Muscle of leg (tissue), 3 donors: ENCODE measurements at regions not wholly inside any gene's neighbourhood (a gene's known extent, or its start where the extent isn't known, plus 50 kb on each side); places are given as distances from the start of the nearest gene placed in this dataset.
A peak's percentile ranks its signal among the peaks of the same experiment; 100 is the strongest.

Experiments used
- DNase-seq: peaks from one replicate; pipeline ENCODE4 v3.0.0; 2013
- H3K27ac ChIP-seq: one replicate; pipeline ENCODE4 v1.5.1; 2013; ENCODE audit warnings: mild to moderate bottlenecking, low read length, control low read depth
- H3K27me3 ChIP-seq: one replicate; pipeline ENCODE4 v1.6.1; 2013; ENCODE audit warnings: low read length; ENCODE audit not compliant: control insufficient read depth, insufficient read depth
- H3K36me3 ChIP-seq: one replicate; pipeline ENCODE4 v1.6.1; 2013; ENCODE audit warnings: low read length; ENCODE audit not compliant: control insufficient read depth, insufficient read depth
- H3K4me1 ChIP-seq: one replicate; pipeline ENCODE4 v1.6.1; 2013; ENCODE audit warnings: low read length; ENCODE audit not compliant: control insufficient read depth, insufficient read depth
- H3K4me3 ChIP-seq: one replicate; pipeline ENCODE4 v1.5.1; 2013; ENCODE audit warnings: low read length, control low read depth
- H3K9me3 ChIP-seq: replicated peaks from 2 replicates; pipeline ENCODE4 v1.6.1; 2013; ENCODE audit warnings: low read depth, low read length; ENCODE audit not compliant: control insufficient read depth
- WGBS: methylation state at CpG from one replicate; pipeline ENCODE4 v1.1.5; 2013; ENCODE audit warnings: missing lambda C conversion rate; ENCODE audit not compliant: insufficient coverage; 5-methylcytosine and 5-hydroxymethylcytosine counted together

DNA sequence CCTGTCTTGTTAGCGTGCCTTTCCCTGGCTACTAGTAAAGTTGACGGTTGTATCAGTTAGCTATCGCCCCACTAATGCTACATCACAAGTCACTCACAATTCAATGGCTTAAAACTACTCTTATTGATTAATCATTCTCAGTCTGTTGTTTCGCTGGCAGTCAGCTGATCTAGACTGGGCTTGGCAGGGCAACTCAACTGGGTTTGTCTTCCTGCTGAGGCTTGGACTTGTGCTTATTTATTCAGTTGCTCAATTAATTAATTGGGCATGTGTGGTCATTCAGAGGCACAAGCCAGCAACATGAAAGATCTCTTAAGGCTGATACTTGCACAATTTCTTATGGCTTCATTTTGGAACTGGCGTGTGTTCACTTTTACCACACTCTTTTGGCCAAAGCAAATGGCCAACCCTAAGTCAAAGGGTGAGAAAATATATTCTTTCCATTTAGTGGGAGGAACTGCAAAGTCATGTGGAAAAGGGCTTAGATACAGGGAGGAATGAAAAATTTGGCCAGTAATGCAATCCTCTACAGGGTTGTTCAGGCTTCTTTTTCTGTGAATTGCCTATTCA is 333.5 kb downstream of the GPR37 start:
- no peak for DNase-seq
- H3K27ac ChIP-seq, result no peak overlapping the region
- H3K4me1 ChIP-seq, result peaks cover 2% of the 10 kb centered on the region
- no peak overlapping the region for H3K4me3 ChIP-seq
- H3K9me3 ChIP-seq, result no peaks in the 10 kb centered on the region
- WGBS, result 87% methylated on average over 3 of the region's 5 CpGs
- H3K27me3 ChIP-seq, result no peaks in the 10 kb centered on the region
- H3K36me3 ChIP-seq, result no peaks in the 10 kb centered on the region

- no peak overlapping the region for H3K4me3 ChIP-seq
- no peaks in the 10 kb centered on the region for H3K36me3 ChIP-seq
- H3K27ac ChIP-seq, result no peak overlapping the region
- H3K9me3 ChIP-seq, result no peaks in the 10 kb centered on the region
- H3K4me1 ChIP-seq, result peaks cover 2% of the 10 kb centered on the region
- WGBS, result no CpG with 5 or more reads among the region's 4 CpGs
- no peaks in the 10 kb centered on the region for H3K27me3 ChIP-seq
- DNase-seq, result no peak
Observed at GRCh38 chr7:124429923-124430322, 335.7 kb downstream of the GPR37 start.

- DNase-seq, result peak; percentile 73
- Histone ChIP-seq H3K4me3 (no peak overlapping the region), H3K27ac (peak overlapping the region; percentile 18), H3K27me3 (no peaks in the 10 kb centered on the region), H3K9me3 (no peaks in the 10 kb centered on the region), H3K36me3 (no peaks in the 10 kb centered on the region), H3K4me1 (peaks cover 2% of the 10 kb centered on the region)
- WGBS, result 36% methylated on average over 5 of the region's 7 CpGs
Observed at GRCh38 chr7:124428781-124429180, 336.8 kb downstream of the GPR37 start.

DNA sequence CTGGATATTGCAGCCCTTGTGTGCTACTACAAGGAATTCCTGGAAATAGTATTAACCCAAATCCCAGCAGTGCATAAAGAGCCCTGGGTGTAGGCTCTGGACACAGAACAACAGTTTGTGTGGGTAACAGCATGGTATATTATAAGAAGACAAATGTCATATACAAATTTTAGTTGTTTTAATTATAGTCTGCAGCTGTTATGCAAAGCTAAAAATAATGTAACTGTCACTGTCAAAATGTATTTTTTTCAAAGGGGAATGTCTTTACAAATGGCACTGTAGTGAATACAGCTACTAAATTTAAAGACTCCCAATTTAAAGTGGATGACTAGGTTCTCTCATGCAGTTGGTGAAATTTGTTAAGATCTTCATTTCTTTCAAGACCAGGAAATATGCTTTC is 339.0 kb downstream of the GPR37 start:
- Histone ChIP-seq H3K36me3 (no peaks in the 10 kb centered on the region), H3K27me3 (no peaks in the 10 kb centered on the region), H3K27ac (peak overlapping the region; percentile 53), H3K9me3 (no peaks in the 10 kb centered on the region), H3K4me1 (peaks cover 2% of the 10 kb centered on the region), H3K4me3 (no peak overlapping the region)
- peak; percentile 15 for DNase-seq

GRCh38 chr7:124423863-124424262 is 341.7 kb downstream of the GPR37 start:
- no peaks in the 10 kb centered on the region for H3K36me3 ChIP-seq
- H3K4me3 ChIP-seq, result no peak overlapping the region
- H3K9me3 ChIP-seq, result no peaks in the 10 kb centered on the region
- H3K27me3 ChIP-seq, result no peaks in the 10 kb centered on the region
- no CpG with 5 or more reads among the region's 3 CpGs for whole genome bisulfite sequencing
- H3K4me1 ChIP-seq, result peaks cover 2% of the 10 kb centered on the region
- no peak for DNase-seq
- no peak overlapping the region for H3K27ac ChIP-seq

DNA sequence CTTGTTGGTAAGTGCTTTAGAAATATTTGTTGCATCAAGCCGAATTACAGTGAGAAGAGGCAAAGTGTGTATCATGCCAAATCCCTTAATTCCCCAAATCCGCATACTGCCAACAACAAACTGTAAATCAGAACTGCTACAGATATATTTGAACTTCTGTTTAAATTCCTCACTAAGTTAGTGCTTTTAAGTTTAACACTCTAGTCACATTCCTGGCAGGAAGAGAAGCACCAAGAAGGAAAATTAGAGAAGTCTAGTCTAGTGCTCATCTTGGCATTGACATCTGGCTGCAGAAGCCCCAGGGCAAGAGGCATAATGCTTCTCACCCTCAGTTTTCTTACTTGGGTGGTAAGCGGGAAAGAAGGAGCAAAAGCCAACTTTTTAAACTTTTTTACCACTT is 343.5 kb downstream of the GPR37 start:
- no peak for DNase-seq
- H3K27ac ChIP-seq, result no peak overlapping the region
- no CpG with 5 or more reads among the region's 3 CpGs for WGBS
- H3K36me3 ChIP-seq, result no peaks in the 10 kb centered on the region
- H3K4me3 ChIP-seq, result no peak overlapping the region
- no peaks in the 10 kb centered on the region for H3K4me1 ChIP-seq
- no peaks in the 10 kb centered on the region for H3K27me3 ChIP-seq
- no peaks in the 10 kb centered on the region for H3K9me3 ChIP-seq

DNA sequence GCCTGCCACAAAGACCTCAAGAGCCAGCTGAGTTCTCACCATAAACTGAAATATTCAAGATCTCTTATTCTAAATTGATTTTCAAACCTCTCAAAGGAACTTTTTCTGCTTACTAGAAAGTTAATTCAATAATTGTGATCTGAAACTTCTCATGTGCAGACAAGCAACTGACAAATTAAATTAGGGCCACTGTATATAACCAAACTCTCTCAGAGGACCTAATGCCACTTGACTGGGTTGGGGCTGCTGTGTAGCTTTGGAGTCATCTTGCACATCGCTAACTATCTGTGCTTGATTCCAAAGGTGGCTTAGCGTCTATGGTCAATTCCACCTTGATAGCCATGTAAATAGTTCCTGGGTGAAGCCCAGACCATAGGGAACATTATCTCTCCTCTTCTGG is 345.2 kb downstream of the GPR37 start:
- Histone ChIP-seq H3K27me3 (no peaks in the 10 kb centered on the region), H3K4me3 (no peak overlapping the region), H3K9me3 (no peaks in the 10 kb centered on the region), H3K4me1 (no peaks in the 10 kb centered on the region), H3K36me3 (no peaks in the 10 kb centered on the region), H3K27ac (no peak overlapping the region)
- WGBS, result 94% methylated on average over 2 of the region's 2 CpGs
- DNase-seq, result no peak

DNA sequence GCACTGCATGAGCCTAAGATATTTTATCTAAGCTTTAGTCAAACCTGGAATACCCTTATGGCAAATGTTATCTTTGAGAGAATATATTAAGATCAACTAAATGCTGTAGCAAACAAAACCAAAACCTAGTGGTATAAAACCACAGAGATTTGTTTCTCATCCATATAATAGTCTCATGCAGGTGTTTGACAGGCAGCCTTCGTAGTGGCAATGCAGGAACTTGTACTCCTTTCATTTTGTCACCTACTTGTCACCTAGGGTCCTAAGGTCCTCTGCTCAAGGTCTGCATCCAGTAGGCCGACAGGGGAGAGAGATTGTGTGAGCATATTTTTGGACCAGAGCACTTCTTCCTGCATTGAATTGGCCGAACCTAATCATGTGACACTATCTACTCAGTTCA is 352.6 kb downstream of the GPR37 start:
- H3K4me1 ChIP-seq, result no peaks in the 10 kb centered on the region
- H3K36me3 ChIP-seq, result no peaks in the 10 kb centered on the region
- no peak for DNase-seq
- WGBS, result no CpG with 5 or more reads among the region's 3 CpGs
- H3K4me3 ChIP-seq, result no peak overlapping the region
- H3K27ac ChIP-seq, result no peak overlapping the region
- no peaks in the 10 kb centered on the region for H3K27me3 ChIP-seq
- no peaks in the 10 kb centered on the region for H3K9me3 ChIP-seq

DNA sequence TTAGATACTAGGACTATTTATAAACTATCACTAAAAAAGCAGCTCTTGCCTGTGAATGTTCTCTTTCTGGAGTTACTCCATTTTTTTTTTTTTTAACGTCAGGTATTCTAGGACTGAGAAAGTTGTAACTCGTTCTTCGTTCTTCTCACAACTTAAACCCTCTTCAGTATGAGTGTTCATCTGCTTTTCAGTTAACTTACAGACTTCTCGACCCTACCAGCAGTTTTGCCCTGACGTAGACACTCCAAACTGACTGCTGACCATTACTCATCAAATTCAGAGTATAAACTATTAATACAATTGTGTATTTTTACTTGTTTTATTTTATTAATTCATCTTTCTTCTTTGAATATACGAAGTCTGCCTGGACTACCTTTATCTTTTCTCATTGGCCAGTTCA is 353.1 kb downstream of the GPR37 start:
- H3K27me3 ChIP-seq, result no peaks in the 10 kb centered on the region
- no peaks in the 10 kb centered on the region for H3K36me3 ChIP-seq
- no peak for DNase-seq
- H3K4me3 ChIP-seq, result no peak overlapping the region
- no CpG with 5 or more reads among the region's 6 CpGs for WGBS
- H3K27ac ChIP-seq, result no peak overlapping the region
- no peaks in the 10 kb centered on the region for H3K9me3 ChIP-seq
- no peaks in the 10 kb centered on the region for H3K4me1 ChIP-seq

DNA sequence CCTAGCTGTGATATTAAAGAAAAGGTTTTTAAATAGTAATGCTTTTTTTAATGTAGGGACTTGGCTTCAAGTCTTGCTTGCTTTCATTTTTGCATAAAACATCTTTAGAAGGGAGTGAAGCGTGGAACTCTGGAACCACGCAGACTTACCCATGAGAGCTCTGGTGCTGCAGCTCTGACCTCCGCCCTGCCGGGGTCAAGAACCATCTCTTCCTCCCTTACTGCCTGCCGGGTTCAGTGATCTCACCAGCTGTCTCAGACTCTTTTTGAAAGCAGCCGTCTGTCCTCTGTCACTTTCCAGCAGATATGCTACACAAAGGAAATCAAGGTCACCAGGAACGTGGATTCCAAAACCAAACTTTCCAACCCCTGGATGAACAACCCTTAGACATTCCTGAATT is 353.8 kb downstream of the GPR37 start:
- Histone ChIP-seq H3K27me3 (no peaks in the 10 kb centered on the region), H3K36me3 (no peaks in the 10 kb centered on the region), H3K4me1 (no peaks in the 10 kb centered on the region), H3K4me3 (no peak overlapping the region), H3K27ac (no peak overlapping the region), H3K9me3 (no peaks in the 10 kb centered on the region)
- 41% methylated on average over 7 of the region's 7 CpGs for WGBS
- no peak for DNase-seq

GRCh38 chr7:124403587-124403986 is 362.0 kb downstream of the GPR37 start:
- WGBS, result no CpG with 5 or more reads among the region's 1 CpG
- no peak overlapping the region for H3K27ac ChIP-seq
- H3K4me3 ChIP-seq, result no peak overlapping the region
- DNase-seq, result no peak
- no peaks in the 10 kb centered on the region for H3K36me3 ChIP-seq
- H3K9me3 ChIP-seq, result no peaks in the 10 kb centered on the region
- H3K4me1 ChIP-seq, result no peaks in the 10 kb centered on the region
- H3K27me3 ChIP-seq, result no peaks in the 10 kb centered on the region
